Parathyroid adenoma (tissue), 2 donors: ENCODE measurements at regions not wholly inside any gene's neighbourhood (a gene's known extent, or its start where the extent isn't known, plus 50 kb on each side); places are given as distances from the start of the nearest gene placed in this dataset.

Experiments used
- H2AFZ ChIP-seq: fragments of 300-600 bp; sonication (generic); one replicate; pipeline ENCODE4 v1.7.0; 2017; ENCODE audit warnings: antibody characterized with exemption, mild to moderate bottlenecking
- H3K27ac ChIP-seq: fragments of 300-600 bp; sonication (generic); one replicate; pipeline ENCODE4 v1.7.0; 2017
- H3K27me3 ChIP-seq: fragments of 300-600 bp; sonication (generic); one replicate; pipeline ENCODE4 v1.7.0; 2017; ENCODE audit warnings: low read length; ENCODE audit not compliant: control insufficient read depth, insufficient read depth
- H3K36me3 ChIP-seq: fragments of 300-600 bp; sonication (generic); one replicate; pipeline ENCODE4 v1.7.0; 2017; ENCODE audit warnings: low read length; ENCODE audit not compliant: control insufficient read depth, insufficient read depth
- H3K4me1 ChIP-seq: fragments of 300-600 bp; sonication (generic); one replicate; pipeline ENCODE4 v1.7.0; 2017; ENCODE audit warnings: control low read depth
- H3K4me2 ChIP-seq: fragments of 300-600 bp; sonication (generic); one replicate; pipeline ENCODE4 v1.7.0; 2017; ENCODE audit warnings: low read length
- H3K4me3 ChIP-seq: fragments of 300-600 bp; sonication (generic); one replicate; pipeline ENCODE4 v1.7.0; 2017; ENCODE audit warnings: low read depth, low read length
- H3K79me2 ChIP-seq: fragments of 300-600 bp; sonication (generic); one replicate; pipeline ENCODE4 v1.7.0; 2017; ENCODE audit warnings: control low read depth
- H3K9ac ChIP-seq: fragments of 300-600 bp; sonication (generic); one replicate; pipeline ENCODE4 v1.7.0; 2017; ENCODE audit warnings: mild to moderate bottlenecking
- H3K9me3 ChIP-seq: fragments of 300-600 bp; sonication (generic); one replicate; pipeline ENCODE4 v1.7.0; 2017; ENCODE audit warnings: low read length; ENCODE audit not compliant: control insufficient read depth
- TF ChIP-seq, protein P1 (sequence below): fragments of 300-600 bp; sonication (generic); IDR thresholded peaks from one replicate; pipeline ENCODE4 v1.7.0; 2017; ENCODE audit warnings: antibody characterized with exemption, mild to moderate bottlenecking
- donor health status: primary hyperparathyroidism.

DNA sequence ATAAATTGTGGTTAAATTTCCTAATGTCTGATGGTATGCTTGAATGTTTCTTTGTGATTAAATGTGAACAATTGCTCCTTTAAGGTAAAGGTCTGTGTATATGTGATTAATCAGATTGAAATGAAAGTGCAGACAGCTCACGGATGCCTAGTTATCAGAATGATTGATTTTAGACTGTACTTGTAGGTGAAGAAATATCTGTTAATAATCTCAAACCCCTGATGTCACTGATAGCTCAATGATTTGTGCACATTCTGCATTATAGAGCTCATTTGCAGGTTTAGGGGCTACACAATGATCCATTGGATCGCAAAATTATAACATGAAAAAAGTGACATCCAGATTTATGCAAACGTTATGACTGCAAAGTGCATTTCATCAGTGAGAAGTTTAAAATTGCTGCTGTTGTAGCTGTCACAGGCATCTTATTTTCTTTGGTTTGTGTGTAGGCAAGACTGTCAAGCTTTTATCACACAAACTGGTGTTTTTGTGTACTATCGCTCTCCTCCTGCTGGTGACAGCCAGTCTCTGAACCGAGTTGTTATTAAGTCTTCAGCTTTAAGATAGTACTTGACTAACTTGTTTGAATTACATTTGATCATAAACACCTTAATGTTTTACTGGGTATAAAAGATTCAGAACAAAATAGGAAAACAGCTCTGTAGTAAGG, 103.4 kb upstream of the RMST start:
- TF ChIP-seq, protein P1, sequence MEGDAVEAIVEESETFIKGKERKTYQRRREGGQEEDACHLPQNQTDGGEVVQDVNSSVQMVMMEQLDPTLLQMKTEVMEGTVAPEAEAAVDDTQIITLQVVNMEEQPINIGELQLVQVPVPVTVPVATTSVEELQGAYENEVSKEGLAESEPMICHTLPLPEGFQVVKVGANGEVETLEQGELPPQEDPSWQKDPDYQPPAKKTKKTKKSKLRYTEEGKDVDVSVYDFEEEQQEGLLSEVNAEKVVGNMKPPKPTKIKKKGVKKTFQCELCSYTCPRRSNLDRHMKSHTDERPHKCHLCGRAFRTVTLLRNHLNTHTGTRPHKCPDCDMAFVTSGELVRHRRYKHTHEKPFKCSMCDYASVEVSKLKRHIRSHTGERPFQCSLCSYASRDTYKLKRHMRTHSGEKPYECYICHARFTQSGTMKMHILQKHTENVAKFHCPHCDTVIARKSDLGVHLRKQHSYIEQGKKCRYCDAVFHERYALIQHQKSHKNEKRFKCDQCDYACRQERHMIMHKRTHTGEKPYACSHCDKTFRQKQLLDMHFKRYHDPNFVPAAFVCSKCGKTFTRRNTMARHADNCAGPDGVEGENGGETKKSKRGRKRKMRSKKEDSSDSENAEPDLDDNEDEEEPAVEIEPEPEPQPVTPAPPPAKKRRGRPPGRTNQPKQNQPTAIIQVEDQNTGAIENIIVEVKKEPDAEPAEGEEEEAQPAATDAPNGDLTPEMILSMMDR, result no peak
- Histone ChIP-seq H3K79me2 (no peaks in the 10 kb centered on the region), H3K36me3 (no peaks in the 10 kb centered on the region)

DNA sequence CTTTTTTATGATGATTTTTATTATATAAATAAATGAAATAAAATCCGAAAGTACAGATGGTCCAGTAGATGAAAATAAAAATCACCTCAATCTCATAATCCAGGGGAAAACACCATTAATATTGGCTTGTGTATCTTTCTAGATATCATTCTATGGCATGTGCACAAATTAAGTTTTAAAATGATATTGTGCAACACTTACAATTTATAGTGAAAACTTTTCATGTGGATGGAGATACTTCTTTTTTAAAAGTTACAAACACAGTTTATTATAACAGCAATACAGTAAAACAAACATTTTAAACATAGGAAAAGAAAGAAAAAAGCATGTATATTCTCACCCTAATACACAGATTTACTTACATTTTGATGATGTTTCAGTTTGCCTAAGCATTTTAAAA, 98.9 kb upstream of the RMST start:
- Histone ChIP-seq H3K79me2 (no peaks in the 10 kb centered on the region), H3K4me3 (no peak overlapping the region), H3K9me3 (no peaks in the 10 kb centered on the region), H3K4me2 (no peak overlapping the region), H2AFZ (no peak overlapping the region), H3K4me1 (no peaks in the 10 kb centered on the region), H3K27me3 (no peaks in the 10 kb centered on the region), H3K36me3 (no peaks in the 10 kb centered on the region), H3K9ac (no peak overlapping the region), H3K27ac (no peak overlapping the region)
- TF ChIP-seq, protein P1, result no peak

More for the DNA sequence above, 103.4 kb upstream of the RMST start:
- Histone ChIP-seq H3K4me2 (no peak overlapping the region), H3K9me3 (no peaks in the 10 kb centered on the region), H3K9ac (no peak overlapping the region), H3K27ac (no peak overlapping the region), H3K27me3 (no peaks in the 10 kb centered on the region), H3K4me3 (no peak overlapping the region), H2AFZ (no peak overlapping the region), H3K4me1 (no peaks in the 10 kb centered on the region)

DNA sequence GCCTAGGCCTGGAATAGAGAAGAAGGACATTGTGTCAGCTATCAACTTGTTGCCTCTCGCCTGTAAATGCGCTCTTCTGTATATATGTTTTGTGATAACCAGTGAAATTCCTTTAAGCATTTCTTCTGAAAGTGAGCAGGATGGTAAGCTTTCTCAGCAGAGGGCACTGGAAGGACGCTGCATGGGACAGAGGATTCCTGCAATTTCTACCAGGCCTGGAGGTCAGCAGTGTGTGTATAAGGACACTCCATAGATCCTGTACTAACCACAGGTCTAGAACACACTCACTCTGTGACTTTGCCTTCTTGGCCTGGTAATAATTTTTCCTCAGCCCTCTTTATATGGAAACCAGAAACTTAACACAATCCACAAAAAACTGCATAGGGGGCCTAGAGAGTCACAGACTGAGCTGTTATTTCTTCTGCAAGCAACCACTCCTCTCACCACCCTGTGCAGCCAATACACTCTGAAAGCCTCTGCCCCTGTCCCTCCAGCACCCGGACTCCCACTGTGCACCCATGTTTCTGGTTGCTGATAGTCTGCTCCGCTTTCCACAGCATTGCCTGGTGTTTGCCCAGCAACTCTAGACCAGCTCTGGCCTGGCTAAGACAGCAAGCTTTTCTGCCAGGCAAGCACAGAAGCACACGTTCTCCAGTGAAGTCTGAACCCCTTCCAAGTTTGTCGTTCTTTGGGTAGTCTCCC, 94.0 kb upstream of the RMST start:
- no peaks in the 10 kb centered on the region for H3K27me3 ChIP-seq

DNA sequence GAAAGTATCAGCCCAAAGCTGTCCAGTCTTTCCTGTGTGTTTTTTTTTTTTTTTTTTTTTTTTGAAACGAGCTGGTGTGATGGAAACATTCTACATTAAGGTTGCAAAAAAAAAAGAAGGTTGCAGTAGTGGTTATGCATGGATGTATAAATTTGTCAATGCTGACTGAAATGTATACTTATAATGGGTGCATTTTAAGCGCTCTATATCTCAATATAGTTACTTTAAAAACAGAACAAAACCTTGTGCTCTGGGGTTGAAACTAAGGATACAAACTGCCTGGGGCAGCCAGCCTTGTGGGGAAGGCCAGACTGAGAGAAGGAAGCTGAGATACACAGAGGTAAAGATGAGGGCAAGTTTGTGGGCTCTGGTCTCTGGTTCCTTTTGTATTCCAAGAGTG, 87.3 kb upstream of the RMST start:
- Histone ChIP-seq H3K27me3 (no peaks in the 10 kb centered on the region), H3K9ac (no peak overlapping the region), H3K4me2 (no peak overlapping the region), H2AFZ (no peak overlapping the region), H3K4me3 (no peak overlapping the region), H3K9me3 (no peaks in the 10 kb centered on the region), H3K27ac (no peak overlapping the region), H3K79me2 (no peaks in the 10 kb centered on the region), H3K4me1 (no peaks in the 10 kb centered on the region), H3K36me3 (no peaks in the 10 kb centered on the region)
- TF ChIP-seq, protein P1, result no peak

More for the DNA sequence above, 94.0 kb upstream of the RMST start:
- H3K4me2 ChIP-seq, result no peak overlapping the region
- TF ChIP-seq, protein P1, result no peak
- H3K4me3 ChIP-seq, result no peak overlapping the region
- no peak overlapping the region for H3K9ac ChIP-seq
- no peaks in the 10 kb centered on the region for H3K9me3 ChIP-seq
- H3K36me3 ChIP-seq, result no peaks in the 10 kb centered on the region
- no peaks in the 10 kb centered on the region for H3K4me1 ChIP-seq
- H3K27ac ChIP-seq, result no peak overlapping the region
- no peak overlapping the region for H2AFZ ChIP-seq
- H3K79me2 ChIP-seq, result no peaks in the 10 kb centered on the region
